Natural killer cell treated with Interleukin-12 subunit alpha and Interleukin-12 subunit beta and Interleukin-15 and Interleukin-18, amount 100 ng/mL, for 72 hours (primary cell): ENCODE measurements at regions not wholly inside any gene's neighbourhood (a gene's known extent, or its start where the extent isn't known, plus 50 kb on each side); places are given as distances from the start of the nearest gene placed in this dataset.

Experiments
- ATAC-seq, 2 donors: fragments of 150-1000 bp; cut with Tn5 transposase in 1 of 2; sonication (Bioruptor Pico), chemical (Tn5 transposase) in 1 of 2; 2 replicates each; pipeline ENCODE4 v1.10.0; 2021
- DNase-seq: peaks from one replicate; pipeline ENCODE4 v3.0.0; 2022; ENCODE audit warnings: low spot score
- H3K27ac Mint-ChIP-seq, 2 donors: 1 replicate in 1 of 2; 2 replicates in 1 of 2; pipeline ENCODE4 v1.8.0; 2022; ENCODE audit warnings: mixed read lengths in 2 of 2, mild to moderate bottlenecking in 1 of 2, moderate library complexity in 1 of 2
- H3K27me3 Mint-ChIP-seq, 2 donors: 1 replicate in 1 of 2; 2 replicates in 1 of 2; pipeline ENCODE4 v1.8.0; 2022; ENCODE audit warnings: mixed read lengths in 2 of 2
- H3K36me3 Mint-ChIP-seq: one replicate; pipeline ENCODE4 v1.8.0; 2022; ENCODE audit warnings: mixed read lengths
- H3K4me1 Mint-ChIP-seq, 2 donors: 1 replicate in 1 of 2; 2 replicates in 1 of 2; pipeline ENCODE4 v1.8.0; 2022; ENCODE audit warnings: low read depth in 2 of 2, mixed read lengths in 2 of 2, mild to moderate bottlenecking in 1 of 2
- H3K4me3 Mint-ChIP-seq: one replicate; pipeline ENCODE4 v1.8.0; 2022; ENCODE audit warnings: mixed read lengths
- H3K9me3 Mint-ChIP-seq: 2 replicates; pipeline ENCODE4 v1.8.0; 2022; ENCODE audit warnings: mixed read lengths

DNA sequence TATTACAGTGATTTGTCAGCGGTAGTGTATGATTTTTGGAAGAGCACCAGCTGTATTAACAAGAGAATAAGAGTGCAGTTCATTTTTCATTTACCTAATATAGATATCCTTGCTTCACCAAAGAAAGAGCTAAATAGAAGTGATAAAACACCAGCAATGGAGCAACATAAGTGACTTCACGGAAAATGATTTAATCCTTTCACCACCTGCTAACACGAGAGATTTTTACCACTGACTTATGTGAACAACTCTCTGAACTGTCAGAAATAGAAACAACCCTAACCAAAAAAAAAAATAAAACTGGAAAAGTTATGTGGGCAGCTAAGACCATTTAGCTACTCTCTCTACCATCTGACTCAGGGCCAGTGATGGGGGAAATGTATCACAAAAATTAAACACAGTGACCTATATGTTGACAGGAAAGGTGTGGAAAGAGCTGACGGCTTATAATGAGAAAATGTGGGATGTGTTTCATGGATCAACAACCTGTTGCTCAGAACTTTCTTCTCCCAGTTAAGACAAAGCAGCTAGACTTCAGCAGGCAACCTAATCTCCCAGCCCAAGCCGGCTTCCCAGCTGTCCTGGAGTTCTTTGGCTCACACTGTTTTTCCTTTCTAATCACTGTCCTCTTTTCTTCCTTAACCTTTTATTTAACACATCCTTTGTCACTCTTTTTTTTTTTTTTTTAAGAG lies 272.7 kb downstream of the SS18 start:
- no peaks in the 10 kb centered on the region for H3K9me3 Mint-ChIP-seq
- no peak overlapping the region for H3K27ac Mint-ChIP-seq

DNA sequence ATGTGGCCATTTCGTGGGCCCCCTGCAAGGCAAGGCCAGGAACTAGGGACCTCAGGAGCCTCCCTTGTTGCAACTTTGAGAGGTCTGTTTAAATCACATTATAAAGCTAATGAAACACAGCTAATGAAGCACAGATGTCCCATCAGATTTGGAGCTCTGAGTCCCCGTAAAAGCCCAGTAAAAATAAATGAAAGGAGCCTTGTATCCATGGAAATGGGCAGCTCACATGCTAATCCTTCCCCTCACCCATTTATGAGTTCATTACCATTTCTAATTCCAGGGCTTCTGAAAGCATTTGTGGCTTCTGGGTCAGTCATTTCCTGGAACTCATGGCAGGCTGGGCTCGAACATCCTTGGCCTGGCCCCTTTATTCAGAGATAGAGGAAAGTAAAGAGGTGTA lies 274.8 kb downstream of the SS18 start:
- Mint-ChIP-seq H3K36me3 (no peaks in the 10 kb centered on the region), H3K4me3 (no peak overlapping the region), H3K27me3 (peaks cover 0 to 6% of the 10 kb centered on the region in 2 donors), H3K9me3 (no peaks in the 10 kb centered on the region), H3K4me1 (peaks cover 10 to 18% of the 10 kb centered on the region in 2 donors), H3K27ac (peak overlapping the region; percentile 34 to 87)
- no peak for ATAC-seq
- no peak for DNase-seq

More for the DNA sequence above, 272.7 kb downstream of the SS18 start:
- no peak overlapping the region for H3K4me3 Mint-ChIP-seq
- peaks cover 10 to 18% of the 10 kb centered on the region in 2 donors for H3K4me1 Mint-ChIP-seq
- no peaks in the 10 kb centered on the region for H3K36me3 Mint-ChIP-seq
- DNase-seq, result no peak
- peaks cover 8% of the 10 kb centered on the region in 2 donors for H3K27me3 Mint-ChIP-seq
- no peak for ATAC-seq

DNA sequence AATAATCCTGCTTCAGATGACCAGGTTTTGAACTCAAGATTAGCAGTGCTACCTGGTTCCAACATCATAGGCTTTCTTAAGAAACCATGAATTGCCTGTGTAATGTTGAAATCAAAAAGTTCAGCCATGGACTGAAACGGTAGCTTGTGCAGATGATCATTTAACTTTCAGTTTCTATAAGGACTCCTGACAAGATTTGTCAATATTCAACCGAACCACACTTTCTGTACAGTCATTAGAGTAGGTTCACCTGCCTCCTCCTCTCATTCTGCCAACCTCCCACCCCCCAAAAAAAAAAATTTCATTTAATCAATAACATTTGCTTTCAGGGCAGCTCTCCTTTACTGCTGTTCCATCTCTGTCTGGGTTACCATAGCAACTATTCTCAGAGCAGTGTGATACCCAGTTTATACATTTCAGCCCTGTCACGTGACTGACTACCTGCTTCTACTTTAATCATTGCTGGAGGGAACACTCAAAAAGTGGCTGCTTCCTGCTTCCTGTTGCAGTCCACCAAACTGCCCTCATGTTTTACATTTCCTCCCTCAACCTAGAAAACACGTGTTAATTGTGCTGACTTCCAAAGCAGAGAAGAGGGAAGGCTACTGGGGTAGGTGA lies 275.5 kb downstream of the SS18 start:
- peak; percentile 24 to 71 for ATAC-seq
- peak overlapping the region; percentile 10 for H3K4me3 Mint-ChIP-seq

DNA sequence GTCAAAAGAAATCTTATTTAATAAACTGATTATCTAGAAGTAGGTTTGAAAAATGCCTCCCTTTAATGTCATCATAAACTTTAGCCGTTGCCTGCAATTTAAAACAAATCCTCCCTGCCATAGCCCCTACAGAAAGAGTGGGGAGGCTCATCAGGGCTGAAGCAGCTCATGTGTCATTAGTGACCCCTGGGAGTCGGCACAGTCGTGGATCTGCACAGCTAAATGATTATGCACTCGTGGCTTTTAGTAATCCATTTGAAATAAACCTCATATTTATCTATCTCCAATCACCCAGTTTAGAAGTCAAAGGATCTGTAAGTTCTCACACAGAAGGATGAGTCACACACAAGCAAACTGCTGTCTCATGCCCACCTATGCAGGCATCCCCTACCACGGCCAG lies 277.3 kb downstream of the SS18 start:
- Mint-ChIP-seq H3K4me1 (peaks cover 10 to 18% of the 10 kb centered on the region in 2 donors), H3K27me3 (peaks cover 0 to 4% of the 10 kb centered on the region in 2 donors), H3K4me3 (no peak overlapping the region), H3K27ac (no peak overlapping the region), H3K36me3 (no peaks in the 10 kb centered on the region), H3K9me3 (no peaks in the 10 kb centered on the region)
- DNase-seq, result no peak
- no peak for ATAC-seq

More for the DNA sequence above, 275.5 kb downstream of the SS18 start:
- Mint-ChIP-seq H3K4me1 (peaks cover 10 to 18% of the 10 kb centered on the region in 2 donors), H3K27me3 (peaks cover 0 to 4% of the 10 kb centered on the region in 2 donors), H3K27ac (peak overlapping the region; percentile 34 to 87), H3K9me3 (no peaks in the 10 kb centered on the region), H3K36me3 (no peaks in the 10 kb centered on the region)
- no peak for DNase-seq

DNA sequence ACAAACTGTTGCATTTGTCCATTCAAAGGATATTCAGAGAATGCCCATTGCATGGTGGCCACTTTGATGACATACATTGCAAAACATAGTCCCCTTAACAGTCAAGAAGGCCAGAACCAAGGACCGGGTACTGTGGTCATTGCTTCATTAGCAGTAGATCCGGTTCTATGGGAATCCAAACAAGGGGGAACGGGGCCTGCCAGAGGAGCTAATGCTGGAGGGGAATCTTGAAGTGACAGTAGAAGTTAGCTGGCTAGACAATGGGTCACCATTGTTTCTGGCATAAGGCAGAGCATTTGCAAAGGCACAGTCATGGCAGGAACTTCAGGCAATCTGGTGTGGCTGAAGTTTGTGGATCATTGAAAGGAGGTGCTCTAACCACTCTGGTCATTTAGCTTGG lies 279.7 kb downstream of the SS18 start:
- ATAC-seq (no peak), DNase-seq (no peak)
- H3K9me3 Mint-ChIP-seq, result no peaks in the 10 kb centered on the region
- no peak overlapping the region for H3K27ac Mint-ChIP-seq
- no peaks in the 10 kb centered on the region for H3K36me3 Mint-ChIP-seq
- peaks cover 8 to 14% of the 10 kb centered on the region in 2 donors for H3K4me1 Mint-ChIP-seq
- H3K27me3 Mint-ChIP-seq, result peaks cover 0 to 4% of the 10 kb centered on the region in 2 donors
- H3K4me3 Mint-ChIP-seq, result no peak overlapping the region

DNA sequence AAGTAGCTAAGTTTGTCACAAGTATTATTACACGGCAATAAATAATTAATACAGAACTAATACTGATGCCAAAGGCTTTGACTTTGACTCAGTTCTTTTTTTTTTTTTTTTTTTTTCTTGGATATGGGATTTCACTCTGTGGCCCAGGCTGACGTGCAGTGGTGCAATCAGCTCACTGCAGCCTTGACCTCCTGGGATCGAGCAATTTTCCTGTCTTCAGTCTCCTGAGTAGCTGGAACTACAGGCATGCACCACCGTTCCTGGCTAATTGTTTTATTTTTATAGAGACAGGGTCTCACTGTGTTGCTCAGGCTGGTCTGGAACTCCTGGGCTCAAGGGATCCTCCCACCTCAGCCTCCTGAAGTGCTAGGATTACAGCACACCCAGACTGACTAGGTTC lies 284.5 kb downstream of the SS18 start:
- DNase-seq (no peak), ATAC-seq (no peak)
- Mint-ChIP-seq H3K27me3 (peaks cover 0 to 13% of the 10 kb centered on the region in 2 donors), H3K4me3 (no peak overlapping the region), H3K27ac (no peak overlapping the region), H3K4me1 (no peaks in the 10 kb centered on the region), H3K9me3 (no peaks in the 10 kb centered on the region), H3K36me3 (no peaks in the 10 kb centered on the region)

DNA sequence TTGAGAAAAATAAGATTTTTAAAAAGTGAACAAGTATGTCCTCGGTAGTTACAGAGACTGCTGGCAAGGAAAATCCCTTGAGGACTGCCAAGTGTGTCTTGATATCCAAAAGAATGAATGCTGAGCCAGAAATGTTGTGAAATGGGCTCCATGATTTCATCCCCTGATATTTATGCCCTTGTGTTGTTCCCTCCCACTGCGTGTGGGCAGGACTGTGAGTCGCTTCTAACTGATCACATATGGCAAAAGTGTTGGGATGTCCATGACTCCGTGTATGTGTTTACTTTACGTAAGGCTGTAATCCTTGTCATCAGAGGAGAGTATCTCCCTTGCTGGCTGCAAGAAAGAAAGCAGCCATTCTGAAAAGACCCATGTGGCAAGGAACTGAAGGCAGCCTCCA lies 285.1 kb downstream of the SS18 start:
- Mint-ChIP-seq H3K27me3 (peaks cover 0 to 13% of the 10 kb centered on the region in 2 donors), H3K4me1 (no peaks in the 10 kb centered on the region), H3K36me3 (no peaks in the 10 kb centered on the region), H3K4me3 (no peak overlapping the region), H3K9me3 (no peaks in the 10 kb centered on the region), H3K27ac (no peak overlapping the region)
- DNase-seq, result no peak
- no peak for ATAC-seq

DNA sequence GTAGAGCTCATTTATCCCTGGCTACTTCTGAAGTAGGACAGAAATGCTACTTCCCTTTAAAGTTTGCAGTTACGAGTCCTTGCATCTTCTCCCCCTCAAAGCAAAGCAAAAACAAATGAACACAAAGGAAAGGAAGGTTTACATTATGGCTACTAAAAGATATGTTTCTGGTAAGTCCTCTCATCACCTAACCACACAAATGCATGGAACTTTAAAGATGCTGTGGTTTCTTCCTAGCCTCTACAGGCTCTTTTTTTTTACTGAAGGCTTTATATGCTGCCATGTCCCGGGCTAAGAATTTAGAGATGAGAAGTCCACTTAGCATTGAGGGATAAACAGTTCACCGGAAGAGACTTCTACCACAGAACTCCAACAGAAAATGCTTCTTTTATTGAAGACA lies 291.2 kb downstream of the SS18 start:
- no peak overlapping the region for H3K4me3 Mint-ChIP-seq
- no peak overlapping the region for H3K27ac Mint-ChIP-seq
- no peaks in the 10 kb centered on the region for H3K9me3 Mint-ChIP-seq
- DNase-seq, result no peak
- H3K27me3 Mint-ChIP-seq, result peaks cover 0 to 19% of the 10 kb centered on the region in 2 donors
- no peaks in the 10 kb centered on the region for H3K36me3 Mint-ChIP-seq
- no peak for ATAC-seq
- H3K4me1 Mint-ChIP-seq, result no peaks in the 10 kb centered on the region

DNA sequence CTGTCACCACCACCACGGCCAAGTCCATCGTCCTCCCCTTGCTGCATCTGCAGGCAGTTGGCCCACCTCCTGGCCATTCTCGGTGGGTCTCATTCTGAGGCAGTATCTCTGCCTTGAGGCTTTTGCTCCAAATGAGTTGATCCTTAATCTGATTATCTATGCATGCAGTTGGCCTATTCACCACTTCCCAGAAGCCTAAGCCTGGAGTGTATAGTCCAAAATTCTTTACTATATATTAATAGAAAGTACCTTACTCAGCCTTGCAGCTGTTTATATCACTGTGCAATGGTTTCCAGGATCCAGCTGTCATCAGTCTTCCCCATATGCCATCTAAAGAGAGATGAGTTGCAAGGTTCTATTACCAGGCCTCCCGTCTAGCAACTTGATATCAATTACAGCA lies 292.4 kb downstream of the SS18 start:
- Mint-ChIP-seq H3K27ac (no peak overlapping the region), H3K9me3 (no peaks in the 10 kb centered on the region), H3K27me3 (peaks cover 0 to 17% of the 10 kb centered on the region in 2 donors), H3K4me1 (no peaks in the 10 kb centered on the region), H3K36me3 (no peaks in the 10 kb centered on the region), H3K4me3 (no peak overlapping the region)
- DNase-seq (no peak), ATAC-seq (no peak)

DNA sequence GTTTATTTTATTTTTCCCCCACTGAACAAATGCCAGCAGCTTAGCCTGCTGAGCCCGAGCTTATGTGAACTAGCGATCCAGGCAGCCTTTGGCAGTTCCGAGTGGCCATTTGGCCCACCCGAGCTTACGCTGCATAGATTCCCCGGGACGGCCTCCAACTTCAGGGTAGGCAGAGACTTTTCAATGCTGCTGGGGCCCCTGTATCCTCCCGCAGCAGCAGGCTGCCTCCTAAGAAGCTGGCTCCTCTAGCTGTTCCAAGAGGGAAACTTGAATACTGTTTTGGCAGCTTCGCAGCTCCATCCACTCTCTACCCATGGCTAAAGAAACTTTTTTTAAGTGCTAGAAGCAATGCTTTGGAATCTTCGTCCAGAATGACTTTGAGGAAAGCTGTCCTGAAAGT lies 295.2 kb downstream of the SS18 start:
- H3K4me3 Mint-ChIP-seq, result no peak overlapping the region
- no peaks in the 10 kb centered on the region for H3K9me3 Mint-ChIP-seq
- H3K27ac Mint-ChIP-seq, result no peak overlapping the region
- H3K27me3 Mint-ChIP-seq, result peaks cover 0 to 6% of the 10 kb centered on the region in 2 donors
- no peaks in the 10 kb centered on the region for H3K4me1 Mint-ChIP-seq
- ATAC-seq (no peak), DNase-seq (no peak)
- no peaks in the 10 kb centered on the region for H3K36me3 Mint-ChIP-seq

DNA sequence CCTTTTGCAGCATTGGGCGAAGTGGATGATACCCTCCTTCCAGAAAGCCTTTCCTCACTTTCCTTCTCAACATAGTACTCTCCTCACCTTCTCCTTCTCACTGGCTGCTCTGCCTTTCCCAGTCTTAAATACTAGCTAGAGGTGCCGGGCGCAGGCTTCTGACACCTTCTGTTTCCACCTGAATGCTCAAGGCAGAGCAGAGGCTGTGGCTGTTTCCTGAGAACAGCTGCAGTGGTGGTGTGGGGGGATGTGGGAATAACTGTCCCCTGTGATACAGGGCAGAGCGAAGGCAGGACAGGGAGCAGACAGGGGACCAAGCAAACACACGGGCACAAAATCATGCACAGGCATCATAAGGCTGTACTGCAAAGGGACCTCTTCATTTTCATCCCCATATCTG lies 303.1 kb downstream of the SS18 start:
- Mint-ChIP-seq H3K4me1 (no peaks in the 10 kb centered on the region), H3K27ac (no peak overlapping the region), H3K4me3 (no peak overlapping the region), H3K9me3 (peaks cover 7% of the 10 kb centered on the region), H3K36me3 (no peaks in the 10 kb centered on the region), H3K27me3 (peaks cover 6 to 7% of the 10 kb centered on the region in 2 donors)
- ATAC-seq (no peak), DNase-seq (no peak)

DNA sequence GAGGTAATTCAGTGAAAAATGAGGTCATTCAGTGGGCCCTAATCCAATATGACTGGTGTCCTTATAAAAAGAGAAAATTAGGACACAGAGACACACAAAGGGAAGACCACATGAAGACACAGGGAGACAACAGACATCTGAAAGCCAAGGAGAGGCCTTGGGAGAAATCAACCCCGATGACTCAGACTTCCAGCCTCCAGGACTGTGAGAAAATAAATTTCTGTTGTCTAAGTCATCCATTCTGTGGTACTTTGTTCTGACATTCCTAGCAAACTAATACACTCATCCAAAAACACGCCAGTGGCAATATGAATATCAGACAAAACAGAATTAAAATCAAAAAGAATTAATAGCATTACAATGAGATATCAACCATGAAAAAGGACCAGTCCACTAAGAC lies 303.7 kb downstream of the SS18 start:
- Mint-ChIP-seq H3K27me3 (peaks cover 6 to 7% of the 10 kb centered on the region in 2 donors), H3K4me3 (no peak overlapping the region), H3K27ac (no peak overlapping the region), H3K9me3 (peaks cover 7% of the 10 kb centered on the region), H3K4me1 (no peaks in the 10 kb centered on the region), H3K36me3 (no peaks in the 10 kb centered on the region)
- no peak for DNase-seq
- ATAC-seq, result no peak

DNA sequence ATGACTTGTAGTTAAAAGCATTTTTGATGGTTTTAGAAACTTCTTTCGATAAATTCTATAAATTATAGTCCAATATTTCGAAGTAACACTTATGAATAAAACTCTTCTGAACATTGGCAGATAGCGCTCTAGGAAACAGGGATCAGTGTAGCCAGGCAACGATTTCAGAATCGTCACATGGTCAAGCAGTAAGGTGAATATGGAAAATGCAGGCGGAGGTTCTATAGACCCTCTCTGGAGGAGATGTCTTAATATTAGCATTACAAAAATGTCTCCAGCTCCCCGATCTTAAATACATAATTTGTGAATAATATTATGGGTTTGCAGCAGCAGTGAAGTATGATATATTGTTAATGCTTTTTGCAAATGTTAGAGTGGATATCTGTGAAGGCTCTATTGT lies 310.3 kb downstream of the SS18 start:
- Mint-ChIP-seq H3K36me3 (no peaks in the 10 kb centered on the region), H3K9me3 (no peaks in the 10 kb centered on the region), H3K27ac (no peak overlapping the region), H3K4me3 (no peak overlapping the region), H3K4me1 (no peaks in the 10 kb centered on the region), H3K27me3 (peaks cover 6 to 7% of the 10 kb centered on the region in 2 donors)
- ATAC-seq (no peak), DNase-seq (no peak)

DNA sequence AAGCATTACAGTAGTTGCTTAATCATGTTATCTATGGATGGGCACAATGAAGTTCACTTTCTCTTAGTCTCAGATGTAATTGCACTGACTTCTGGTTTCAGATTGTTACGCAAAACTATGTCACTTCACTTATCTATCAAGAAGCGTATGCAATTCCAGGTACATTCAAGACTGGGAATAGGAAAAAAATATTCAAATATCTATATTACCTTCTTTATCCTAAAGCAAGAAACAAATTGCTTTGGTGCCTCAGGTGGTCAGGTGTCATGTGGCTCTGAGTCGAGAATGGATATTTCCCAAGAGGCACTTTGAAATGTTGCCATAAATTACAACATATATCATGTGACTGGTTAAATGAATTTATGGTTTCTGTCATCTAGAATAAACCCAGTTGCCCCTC lies 318.6 kb downstream of the SS18 start:
- Mint-ChIP-seq H3K4me3 (no peak overlapping the region), H3K27ac (no peak overlapping the region), H3K36me3 (peaks cover 4% of the 10 kb centered on the region), H3K4me1 (peaks cover 5 to 6% of the 10 kb centered on the region in 2 donors), H3K27me3 (peaks cover 4 to 7% of the 10 kb centered on the region in 2 donors), H3K9me3 (no peaks in the 10 kb centered on the region)
- ATAC-seq (no peak), DNase-seq (no peak)
